Tongue (tissue), 1 donor: ENCODE measurements at regions not wholly inside any gene's neighbourhood (a gene's known extent, or its start where the extent isn't known, plus 50 kb on each side); places are given as distances from the start of the nearest gene placed in this dataset.

Experiments
- DNase-seq: peaks from one replicate; pipeline ENCODE4 v3.0.0-alpha.2; 2015

GRCh38 chr15:31276596-31277298 is 49.9 kb upstream of the KLF13 start:
- DNase-seq: no peak
